WTC11 (cell line): ENCODE measurements at regions not wholly inside any gene's neighbourhood (a gene's known extent, or its start where the extent isn't known, plus 50 kb on each side); places are given as distances from the start of the nearest gene placed in this dataset.

Experiments
- ATAC-seq: fragments of 200-7000 bp; cut with Tn5 transposase; 2 replicates; pipeline ENCODE4 v1.10.0; 2021; ENCODE audit warnings: mild to moderate bottlenecking, moderate library complexity
- CTCF ChIA-PET: fragments of 300-600 bp; sonication (Branson Sonifier 250); formaldehyde crosslinking; loops from one replicate; lab custom pipeline; 2021; ENCODE audit warnings: antibody characterized with exemption; lab: Charles Lee
- POLR2A ChIA-PET: fragments of 350-600 bp; sonication (Branson Sonifier 250); formaldehyde crosslinking; loops from one replicate; lab custom pipeline; 2021; ENCODE audit warnings: antibody characterized with exemption; lab: Charles Lee
- DNase-seq: peaks from one replicate; pipeline ENCODE4 v3.0.0; 2021; ENCODE audit warnings: low spot score
- H3K27ac Mint-ChIP-seq: 2 replicates; pipeline ENCODE4 v1.8.0; 2021; ENCODE audit warnings: mixed read lengths
- H3K27me3 Mint-ChIP-seq: 2 replicates; pipeline ENCODE4 v1.8.0; 2021; ENCODE audit warnings: low read depth, mild to moderate bottlenecking, moderate library complexity, mixed read lengths
- H3K36me3 Mint-ChIP-seq: 2 replicates; pipeline ENCODE4 v1.8.0; 2021; ENCODE audit warnings: mixed read lengths
- H3K4me1 Mint-ChIP-seq: 2 replicates; pipeline ENCODE4 v1.8.0; 2022; ENCODE audit warnings: mixed read lengths
- H3K4me3 Mint-ChIP-seq: 2 replicates; pipeline ENCODE4 v1.8.0; 2021; ENCODE audit warnings: mild to moderate bottlenecking, moderate library complexity, mixed read lengths
- H3K9me3 Mint-ChIP-seq: 2 replicates; pipeline ENCODE4 v1.8.0; 2021; ENCODE audit warnings: mixed read lengths
- HMGA2 ChIP-seq: fragments of 250-450 bp; sonication (Bioruptor Pico); IDR thresholded peaks from 2 replicates; pipeline ENCODE4 v1.4.0; 2021; ENCODE audit warnings: mild to moderate bottlenecking, moderate library complexity
- NFATC4 ChIP-seq: fragments of 250-450 bp; sonication (Bioruptor Pico); IDR thresholded peaks from 2 replicates; pipeline ENCODE4 v1.9.0; 2021; ENCODE audit warnings: mild to moderate bottlenecking
- ZBTB21 ChIP-seq: sonication (generic); formaldehyde crosslinking; IDR thresholded peaks from 2 replicates; pipeline ENCODE4 v1.8.1; 2023; ENCODE audit warnings: mild to moderate bottlenecking, missing genetic modification reagents, borderline replicate concordance
- ZNF263 ChIP-seq: sonication (generic); formaldehyde crosslinking; IDR thresholded peaks from 2 replicates; pipeline ENCODE4 v1.8.1; 2022; ENCODE audit warnings: low read depth, mild to moderate bottlenecking, moderate library complexity, missing genetic modification reagents
- ZNF317 ChIP-seq: sonication (generic); formaldehyde crosslinking; IDR thresholded peaks from 2 replicates; pipeline ENCODE4 v1.8.1; 2023; ENCODE audit warnings: low read depth, mild to moderate bottlenecking, moderate library complexity, missing genetic modification reagents, borderline replicate concordance
- ZNF416 ChIP-seq: fragments of 250-450 bp; sonication (Bioruptor Pico); IDR thresholded peaks from 2 replicates; pipeline ENCODE4 v1.9.0; 2021; ENCODE audit warnings: mild to moderate bottlenecking, inconsistent platforms
- TF ChIP-seq, protein P1 (sequence below): sonication (generic); formaldehyde crosslinking; IDR thresholded peaks from 2 replicates; pipeline ENCODE4 v1.8.1; 2023; ENCODE audit warnings: mild to moderate bottlenecking, missing genetic modification reagents, borderline replicate concordance
- TF ChIP-seq, protein P2 (sequence below): sonication (generic); formaldehyde crosslinking; IDR thresholded peaks from 2 replicates; pipeline ENCODE4 v1.8.0; 2022; ENCODE audit warnings: mild to moderate bottlenecking, missing genetic modification reagents
- TF ChIP-seq, protein P3 (sequence below): sonication (generic); formaldehyde crosslinking; IDR thresholded peaks from 2 replicates; pipeline ENCODE4 v1.8.0; 2022; ENCODE audit warnings: mild to moderate bottlenecking, missing genetic modification reagents
- TF ChIP-seq, protein P4 (sequence below): sonication (generic); formaldehyde crosslinking; IDR thresholded peaks from 2 replicates; pipeline ENCODE4 v1.8.0; 2022; ENCODE audit warnings: missing genetic modification reagents
- TF ChIP-seq, protein P5 (sequence below): sonication (generic); formaldehyde crosslinking; IDR thresholded peaks from 2 replicates; pipeline ENCODE4 v1.8.1; 2023; ENCODE audit warnings: mild to moderate bottlenecking, missing genetic modification reagents
- TF ChIP-seq, protein P6 (sequence below): sonication (generic); formaldehyde crosslinking; IDR thresholded peaks from 2 replicates; pipeline ENCODE4 v1.8.0; 2023; ENCODE audit warnings: missing genetic modification reagents
- TF ChIP-seq, protein P7 (sequence below): sonication (generic); formaldehyde crosslinking; IDR thresholded peaks from 2 replicates; pipeline ENCODE4 v1.8.1; 2022; ENCODE audit warnings: low read depth, missing genetic modification reagents, borderline replicate concordance
- TF ChIP-seq, protein P8 (sequence below): sonication (generic); formaldehyde crosslinking; IDR thresholded peaks from 2 replicates; pipeline ENCODE4 v1.8.0; 2022; ENCODE audit warnings: mild to moderate bottlenecking, missing genetic modification reagents

DNA sequence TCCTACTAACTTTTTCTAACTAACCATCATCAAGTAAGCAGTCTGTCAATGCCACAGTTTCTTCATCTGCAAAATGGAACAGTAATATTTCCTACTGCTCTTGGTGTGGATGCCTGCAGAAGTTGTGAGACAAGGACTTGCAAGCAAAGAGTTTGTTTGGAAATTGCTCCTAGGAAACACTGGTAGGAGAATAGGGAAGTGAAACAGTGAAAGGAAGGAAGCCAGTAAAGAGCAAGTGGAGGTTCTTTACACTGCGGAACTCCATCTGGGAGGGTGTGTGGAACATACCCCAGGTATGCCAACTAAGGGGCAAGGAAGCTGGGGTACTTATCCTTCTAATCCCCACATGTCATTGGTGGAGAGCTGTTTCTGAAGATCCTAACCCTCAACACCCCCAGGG, 119.9 kb downstream of the FOXD1 start:
- Mint-ChIP-seq H3K27me3 (peaks cover 4% of the 10 kb centered on the region), H3K9me3 (peaks cover 42% of the 10 kb centered on the region), H3K36me3 (peaks cover 21% of the 10 kb centered on the region; the same call in 1 of the 2 replicates), H3K27ac (no peak overlapping the region), H3K4me1 (peaks cover 9% of the 10 kb centered on the region), H3K4me3 (no peak overlapping the region)
- DNase-seq = no peak
- CTCF ChIA-PET = no interaction called here
- POLR2A ChIA-PET = no interaction called here
- TF ChIP-seq, protein P1, sequence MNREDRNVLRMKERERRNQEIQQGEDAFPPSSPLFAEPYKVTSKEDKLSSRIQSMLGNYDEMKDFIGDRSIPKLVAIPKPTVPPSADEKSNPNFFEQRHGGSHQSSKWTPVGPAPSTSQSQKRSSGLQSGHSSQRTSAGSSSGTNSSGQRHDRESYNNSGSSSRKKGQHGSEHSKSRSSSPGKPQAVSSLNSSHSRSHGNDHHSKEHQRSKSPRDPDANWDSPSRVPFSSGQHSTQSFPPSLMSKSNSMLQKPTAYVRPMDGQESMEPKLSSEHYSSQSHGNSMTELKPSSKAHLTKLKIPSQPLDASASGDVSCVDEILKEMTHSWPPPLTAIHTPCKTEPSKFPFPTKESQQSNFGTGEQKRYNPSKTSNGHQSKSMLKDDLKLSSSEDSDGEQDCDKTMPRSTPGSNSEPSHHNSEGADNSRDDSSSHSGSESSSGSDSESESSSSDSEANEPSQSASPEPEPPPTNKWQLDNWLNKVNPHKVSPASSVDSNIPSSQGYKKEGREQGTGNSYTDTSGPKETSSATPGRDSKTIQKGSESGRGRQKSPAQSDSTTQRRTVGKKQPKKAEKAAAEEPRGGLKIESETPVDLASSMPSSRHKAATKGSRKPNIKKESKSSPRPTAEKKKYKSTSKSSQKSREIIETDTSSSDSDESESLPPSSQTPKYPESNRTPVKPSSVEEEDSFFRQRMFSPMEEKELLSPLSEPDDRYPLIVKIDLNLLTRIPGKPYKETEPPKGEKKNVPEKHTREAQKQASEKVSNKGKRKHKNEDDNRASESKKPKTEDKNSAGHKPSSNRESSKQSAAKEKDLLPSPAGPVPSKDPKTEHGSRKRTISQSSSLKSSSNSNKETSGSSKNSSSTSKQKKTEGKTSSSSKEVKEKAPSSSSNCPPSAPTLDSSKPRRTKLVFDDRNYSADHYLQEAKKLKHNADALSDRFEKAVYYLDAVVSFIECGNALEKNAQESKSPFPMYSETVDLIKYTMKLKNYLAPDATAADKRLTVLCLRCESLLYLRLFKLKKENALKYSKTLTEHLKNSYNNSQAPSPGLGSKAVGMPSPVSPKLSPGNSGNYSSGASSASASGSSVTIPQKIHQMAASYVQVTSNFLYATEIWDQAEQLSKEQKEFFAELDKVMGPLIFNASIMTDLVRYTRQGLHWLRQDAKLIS (CRISPR knock-in tag) = no peak
- no peak for ATAC-seq

DNA sequence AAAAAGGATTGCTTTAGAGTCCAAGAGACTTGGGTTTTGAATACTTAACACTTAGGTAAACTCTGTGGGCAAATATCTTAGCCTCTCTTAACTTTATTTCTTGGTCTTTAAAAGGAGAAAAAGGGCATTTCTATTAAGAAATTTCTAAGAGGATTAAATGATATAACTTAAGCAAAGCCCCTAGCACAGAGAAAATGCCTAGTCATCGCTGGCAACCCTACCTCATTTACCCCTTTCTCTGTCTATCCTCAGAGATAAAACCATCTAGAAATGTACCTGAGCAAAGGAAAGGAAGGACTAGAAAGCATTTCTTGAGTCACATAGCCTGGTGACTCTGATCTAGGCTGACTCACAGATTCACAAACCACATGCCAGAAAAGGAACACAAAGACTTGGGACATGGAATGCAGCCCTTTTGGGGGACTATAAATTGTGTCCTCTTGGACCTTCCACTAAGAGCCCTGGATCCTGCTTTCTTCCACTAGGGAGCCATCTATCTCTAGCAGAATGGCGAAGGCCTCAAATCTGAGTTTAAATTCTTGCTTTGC, 120.6 kb downstream of the FOXD1 start:
- TF ChIP-seq, protein P2, sequence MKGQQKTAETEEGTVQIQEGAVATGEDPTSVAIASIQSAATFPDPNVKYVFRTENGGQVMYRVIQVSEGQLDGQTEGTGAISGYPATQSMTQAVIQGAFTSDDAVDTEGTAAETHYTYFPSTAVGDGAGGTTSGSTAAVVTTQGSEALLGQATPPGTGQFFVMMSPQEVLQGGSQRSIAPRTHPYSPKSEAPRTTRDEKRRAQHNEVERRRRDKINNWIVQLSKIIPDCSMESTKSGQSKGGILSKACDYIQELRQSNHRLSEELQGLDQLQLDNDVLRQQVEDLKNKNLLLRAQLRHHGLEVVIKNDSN (CRISPR knock-in tag) = no peak
- no peak for TF ChIP-seq ZBTB21 (CRISPR knock-in tag)
- TF ChIP-seq ZNF317 = no peak
- TF ChIP-seq, protein P3, sequence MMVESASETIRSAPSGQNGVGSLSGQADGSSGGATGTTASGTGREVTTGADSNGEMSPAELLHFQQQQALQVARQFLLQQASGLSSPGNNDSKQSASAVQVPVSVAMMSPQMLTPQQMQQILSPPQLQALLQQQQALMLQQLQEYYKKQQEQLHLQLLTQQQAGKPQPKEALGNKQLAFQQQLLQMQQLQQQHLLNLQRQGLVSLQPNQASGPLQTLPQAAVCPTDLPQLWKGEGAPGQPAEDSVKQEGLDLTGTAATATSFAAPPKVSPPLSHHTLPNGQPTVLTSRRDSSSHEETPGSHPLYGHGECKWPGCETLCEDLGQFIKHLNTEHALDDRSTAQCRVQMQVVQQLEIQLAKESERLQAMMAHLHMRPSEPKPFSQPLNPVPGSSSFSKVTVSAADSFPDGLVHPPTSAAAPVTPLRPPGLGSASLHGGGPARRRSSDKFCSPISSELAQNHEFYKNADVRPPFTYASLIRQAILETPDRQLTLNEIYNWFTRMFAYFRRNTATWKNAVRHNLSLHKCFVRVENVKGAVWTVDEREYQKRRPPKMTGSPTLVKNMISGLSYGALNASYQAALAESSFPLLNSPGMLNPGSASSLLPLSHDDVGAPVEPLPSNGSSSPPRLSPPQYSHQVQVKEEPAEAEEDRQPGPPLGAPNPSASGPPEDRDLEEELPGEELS = no peak
- TF ChIP-seq ZNF416 (CRISPR knock-in tag) = no peak
- TF ChIP-seq, protein P4, sequence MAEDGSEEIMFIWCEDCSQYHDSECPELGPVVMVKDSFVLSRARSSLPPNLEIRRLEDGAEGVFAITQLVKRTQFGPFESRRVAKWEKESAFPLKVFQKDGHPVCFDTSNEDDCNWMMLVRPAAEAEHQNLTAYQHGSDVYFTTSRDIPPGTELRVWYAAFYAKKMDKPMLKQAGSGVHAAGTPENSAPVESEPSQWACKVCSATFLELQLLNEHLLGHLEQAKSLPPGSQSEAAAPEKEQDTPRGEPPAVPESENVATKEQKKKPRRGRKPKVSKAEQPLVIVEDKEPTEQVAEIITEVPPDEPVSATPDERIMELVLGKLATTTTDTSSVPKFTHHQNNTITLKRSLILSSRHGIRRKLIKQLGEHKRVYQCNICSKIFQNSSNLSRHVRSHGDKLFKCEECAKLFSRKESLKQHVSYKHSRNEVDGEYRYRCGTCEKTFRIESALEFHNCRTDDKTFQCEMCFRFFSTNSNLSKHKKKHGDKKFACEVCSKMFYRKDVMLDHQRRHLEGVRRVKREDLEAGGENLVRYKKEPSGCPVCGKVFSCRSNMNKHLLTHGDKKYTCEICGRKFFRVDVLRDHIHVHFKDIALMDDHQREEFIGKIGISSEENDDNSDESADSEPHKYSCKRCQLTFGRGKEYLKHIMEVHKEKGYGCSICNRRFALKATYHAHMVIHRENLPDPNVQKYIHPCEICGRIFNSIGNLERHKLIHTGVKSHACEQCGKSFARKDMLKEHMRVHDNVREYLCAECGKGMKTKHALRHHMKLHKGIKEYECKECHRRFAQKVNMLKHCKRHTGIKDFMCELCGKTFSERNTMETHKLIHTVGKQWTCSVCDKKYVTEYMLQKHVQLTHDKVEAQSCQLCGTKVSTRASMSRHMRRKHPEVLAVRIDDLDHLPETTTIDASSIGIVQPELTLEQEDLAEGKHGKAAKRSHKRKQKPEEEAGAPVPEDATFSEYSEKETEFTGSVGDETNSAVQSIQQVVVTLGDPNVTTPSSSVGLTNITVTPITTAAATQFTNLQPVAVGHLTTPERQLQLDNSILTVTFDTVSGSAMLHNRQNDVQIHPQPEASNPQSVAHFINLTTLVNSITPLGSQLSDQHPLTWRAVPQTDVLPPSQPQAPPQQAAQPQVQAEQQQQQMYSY (CRISPR knock-in tag) = no peak
- no peak for TF ChIP-seq NFATC4
- no peak for TF ChIP-seq HMGA2
- TF ChIP-seq, protein P5, sequence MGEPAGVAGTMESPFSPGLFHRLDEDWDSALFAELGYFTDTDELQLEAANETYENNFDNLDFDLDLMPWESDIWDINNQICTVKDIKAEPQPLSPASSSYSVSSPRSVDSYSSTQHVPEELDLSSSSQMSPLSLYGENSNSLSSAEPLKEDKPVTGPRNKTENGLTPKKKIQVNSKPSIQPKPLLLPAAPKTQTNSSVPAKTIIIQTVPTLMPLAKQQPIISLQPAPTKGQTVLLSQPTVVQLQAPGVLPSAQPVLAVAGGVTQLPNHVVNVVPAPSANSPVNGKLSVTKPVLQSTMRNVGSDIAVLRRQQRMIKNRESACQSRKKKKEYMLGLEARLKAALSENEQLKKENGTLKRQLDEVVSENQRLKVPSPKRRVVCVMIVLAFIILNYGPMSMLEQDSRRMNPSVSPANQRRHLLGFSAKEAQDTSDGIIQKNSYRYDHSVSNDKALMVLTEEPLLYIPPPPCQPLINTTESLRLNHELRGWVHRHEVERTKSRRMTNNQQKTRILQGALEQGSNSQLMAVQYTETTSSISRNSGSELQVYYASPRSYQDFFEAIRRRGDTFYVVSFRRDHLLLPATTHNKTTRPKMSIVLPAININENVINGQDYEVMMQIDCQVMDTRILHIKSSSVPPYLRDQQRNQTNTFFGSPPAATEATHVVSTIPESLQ (CRISPR knock-in tag) = no peak
- TF ChIP-seq, protein P6, sequence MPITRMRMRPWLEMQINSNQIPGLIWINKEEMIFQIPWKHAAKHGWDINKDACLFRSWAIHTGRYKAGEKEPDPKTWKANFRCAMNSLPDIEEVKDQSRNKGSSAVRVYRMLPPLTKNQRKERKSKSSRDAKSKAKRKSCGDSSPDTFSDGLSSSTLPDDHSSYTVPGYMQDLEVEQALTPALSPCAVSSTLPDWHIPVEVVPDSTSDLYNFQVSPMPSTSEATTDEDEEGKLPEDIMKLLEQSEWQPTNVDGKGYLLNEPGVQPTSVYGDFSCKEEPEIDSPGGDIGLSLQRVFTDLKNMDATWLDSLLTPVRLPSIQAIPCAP (CRISPR knock-in tag) = no peak
- TF ChIP-seq, protein P7, sequence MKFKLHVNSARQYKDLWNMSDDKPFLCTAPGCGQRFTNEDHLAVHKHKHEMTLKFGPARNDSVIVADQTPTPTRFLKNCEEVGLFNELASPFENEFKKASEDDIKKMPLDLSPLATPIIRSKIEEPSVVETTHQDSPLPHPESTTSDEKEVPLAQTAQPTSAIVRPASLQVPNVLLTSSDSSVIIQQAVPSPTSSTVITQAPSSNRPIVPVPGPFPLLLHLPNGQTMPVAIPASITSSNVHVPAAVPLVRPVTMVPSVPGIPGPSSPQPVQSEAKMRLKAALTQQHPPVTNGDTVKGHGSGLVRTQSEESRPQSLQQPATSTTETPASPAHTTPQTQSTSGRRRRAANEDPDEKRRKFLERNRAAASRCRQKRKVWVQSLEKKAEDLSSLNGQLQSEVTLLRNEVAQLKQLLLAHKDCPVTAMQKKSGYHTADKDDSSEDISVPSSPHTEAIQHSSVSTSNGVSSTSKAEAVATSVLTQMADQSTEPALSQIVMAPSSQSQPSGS (CRISPR knock-in tag) = no peak
- no peak for TF ChIP-seq ZNF263
- TF ChIP-seq, protein P8, sequence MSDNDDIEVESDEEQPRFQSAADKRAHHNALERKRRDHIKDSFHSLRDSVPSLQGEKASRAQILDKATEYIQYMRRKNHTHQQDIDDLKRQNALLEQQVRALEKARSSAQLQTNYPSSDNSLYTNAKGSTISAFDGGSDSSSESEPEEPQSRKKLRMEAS (CRISPR knock-in tag) = no peak
- Mint-ChIP-seq H3K4me3 (no peak overlapping the region), H3K4me1 (peaks cover 14% of the 10 kb centered on the region), H3K9me3 (peaks cover 42% of the 10 kb centered on the region), H3K27me3 (no peaks in the 10 kb centered on the region; the same call in 1 of the 2 replicates), H3K36me3 (peaks cover 21% of the 10 kb centered on the region; the same call in 1 of the 2 replicates), H3K27ac (no peak overlapping the region)
- ChIA-PET POLR2A (no interaction called here), CTCF (no interaction called here)
- DNase-seq (no peak), ATAC-seq (no peak)
